ENCODE measurements at regions not wholly inside any gene's neighbourhood (a gene's known extent, or its start where the extent isn't known, plus 50 kb on each side); places are given as distances from the start of the nearest gene placed in this dataset.

- TF ChIP-seq POLR2A (IDR thresholded peaks at IDR 0.05) (no peak), CTCF (IDR thresholded peaks at IDR 0.05) (no peak)
Measured at GRCh38 chr7:25879799-25880198, 272.2 kb upstream of the NFE2L3 start.
